NCI-H524 (cell line): ENCODE measurements at regions not wholly inside any gene's neighbourhood (a gene's known extent, or its start where the extent isn't known, plus 50 kb on each side); places are given as distances from the start of the nearest gene placed in this dataset.

Source experiments
- DNase-seq, 2 experiments: peaks; one replicate each; lab custom pipeline; 2025; lab: John Stamatoyannopoulos, UW

DNA sequence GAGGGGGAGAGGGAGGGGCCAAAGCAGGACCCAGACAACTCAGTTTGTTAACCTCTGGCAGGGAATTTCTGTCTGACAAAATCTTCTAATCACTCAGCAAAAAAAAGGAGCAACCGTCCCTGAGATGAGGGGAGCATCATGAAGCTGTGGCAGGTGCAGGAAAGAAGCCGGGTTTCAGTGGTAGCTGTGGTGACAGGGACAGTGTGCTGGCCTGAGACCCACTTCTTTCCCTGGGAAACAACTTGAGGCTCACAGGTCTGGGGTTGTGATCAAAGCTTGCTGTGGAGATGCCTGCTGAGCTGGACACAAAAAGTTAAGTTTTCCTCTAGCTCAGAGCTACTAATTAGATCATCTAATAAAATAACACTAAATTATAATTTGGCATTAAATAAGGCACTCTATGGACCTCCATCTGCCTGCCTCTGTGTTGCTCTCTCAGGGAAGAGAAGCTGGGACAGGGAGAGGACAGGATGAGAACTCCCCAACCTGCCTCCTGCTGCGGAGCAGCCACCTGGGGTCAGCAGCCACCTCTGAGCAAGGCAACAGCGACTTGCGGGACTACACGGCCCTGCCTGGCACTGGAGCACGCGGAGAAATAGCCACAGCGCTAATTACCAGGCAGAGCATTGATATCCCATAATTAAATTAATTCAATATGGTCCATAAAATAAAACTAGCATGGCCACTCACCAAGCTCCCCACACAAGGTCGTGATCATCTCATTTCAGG is 104.6 kb upstream of the TEX51 start:
- DNase-seq: peak; percentile 15 to 55

DNA sequence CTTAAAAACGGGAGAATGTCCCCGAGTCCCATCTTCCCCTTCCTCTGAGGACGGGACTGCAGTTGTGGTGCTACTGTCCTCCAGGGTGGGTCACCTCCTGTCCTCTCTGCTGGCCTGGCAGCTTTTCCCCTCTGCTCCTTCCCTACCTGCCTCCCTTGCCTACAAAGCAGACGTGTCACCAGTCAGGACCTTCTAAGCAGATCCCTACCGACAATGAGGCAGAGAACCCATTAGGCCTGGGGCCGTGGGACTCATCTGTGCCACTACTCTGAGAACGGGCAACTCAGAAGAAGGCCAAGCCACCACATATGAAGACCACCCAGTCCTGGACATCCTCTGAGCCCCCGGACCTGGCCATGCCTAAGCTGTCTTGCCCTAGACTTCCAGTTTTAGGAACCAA is 103.0 kb upstream of the TEX51 start:
- DNase-seq: no peak

DNA sequence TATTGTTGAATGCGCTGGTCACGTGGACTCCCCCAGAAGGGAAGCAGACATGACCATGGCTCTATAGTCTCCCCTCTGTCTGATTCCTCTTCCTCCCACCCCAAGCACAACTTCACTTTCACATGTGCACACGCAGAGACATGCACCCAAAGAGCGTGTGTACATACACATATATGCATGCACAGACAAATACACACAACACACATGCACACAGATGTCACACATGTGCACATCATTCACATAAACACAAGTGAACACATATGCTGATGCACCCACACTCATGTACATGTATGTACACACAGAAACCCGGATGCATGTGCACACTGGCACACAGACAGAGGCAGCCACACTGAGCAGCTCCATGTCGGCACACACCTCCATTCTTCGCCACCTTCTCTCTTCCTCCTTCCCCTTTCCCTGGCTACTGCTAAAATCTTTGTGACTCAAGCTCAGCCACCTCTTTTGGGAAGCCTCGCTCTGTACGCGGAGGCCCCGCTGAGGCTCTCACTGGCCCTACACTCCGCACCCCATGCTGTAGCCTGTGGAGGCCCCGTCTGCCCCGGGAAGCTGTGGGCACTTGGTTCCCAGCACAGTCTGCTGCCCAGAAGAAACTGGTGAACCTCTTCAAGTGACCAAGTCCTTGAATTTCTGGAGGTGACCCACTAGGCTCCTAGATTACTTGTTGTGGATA is 101.6 kb upstream of the TEX51 start:
- no peak for DNase-seq

DNA sequence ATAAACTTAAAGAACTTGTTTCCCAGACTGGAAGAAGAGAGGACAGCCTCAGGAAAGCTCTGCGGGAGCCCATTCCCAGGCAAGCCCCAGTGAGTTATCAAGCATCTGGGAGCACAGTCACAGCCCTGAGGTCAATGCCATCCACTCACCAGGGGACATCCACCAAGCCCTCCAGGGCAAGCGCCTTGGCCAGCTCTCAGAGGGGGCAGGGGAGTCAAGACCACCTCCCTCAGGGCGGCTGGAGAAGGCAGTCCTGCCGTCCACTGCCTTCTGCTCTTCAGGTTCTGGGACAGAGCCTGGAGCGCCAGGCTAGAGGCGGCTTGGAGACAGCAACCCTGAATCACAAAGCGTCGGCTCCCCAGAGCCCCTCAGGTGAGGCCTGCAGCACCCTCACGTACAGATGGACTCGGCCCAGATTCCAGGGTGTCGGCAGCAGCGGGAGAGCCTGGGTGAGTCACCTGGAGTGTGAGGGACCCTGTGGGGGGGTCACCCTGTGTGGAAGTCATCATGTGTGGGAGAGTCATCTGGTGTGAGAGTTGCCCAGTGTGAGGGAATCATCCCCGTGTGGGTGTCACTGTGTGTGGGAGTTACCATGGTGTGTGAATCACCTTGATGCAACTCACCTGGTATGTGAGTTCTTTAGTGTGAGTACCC is 100.9 kb upstream of the TEX51 start:
- no peak for DNase-seq

DNA sequence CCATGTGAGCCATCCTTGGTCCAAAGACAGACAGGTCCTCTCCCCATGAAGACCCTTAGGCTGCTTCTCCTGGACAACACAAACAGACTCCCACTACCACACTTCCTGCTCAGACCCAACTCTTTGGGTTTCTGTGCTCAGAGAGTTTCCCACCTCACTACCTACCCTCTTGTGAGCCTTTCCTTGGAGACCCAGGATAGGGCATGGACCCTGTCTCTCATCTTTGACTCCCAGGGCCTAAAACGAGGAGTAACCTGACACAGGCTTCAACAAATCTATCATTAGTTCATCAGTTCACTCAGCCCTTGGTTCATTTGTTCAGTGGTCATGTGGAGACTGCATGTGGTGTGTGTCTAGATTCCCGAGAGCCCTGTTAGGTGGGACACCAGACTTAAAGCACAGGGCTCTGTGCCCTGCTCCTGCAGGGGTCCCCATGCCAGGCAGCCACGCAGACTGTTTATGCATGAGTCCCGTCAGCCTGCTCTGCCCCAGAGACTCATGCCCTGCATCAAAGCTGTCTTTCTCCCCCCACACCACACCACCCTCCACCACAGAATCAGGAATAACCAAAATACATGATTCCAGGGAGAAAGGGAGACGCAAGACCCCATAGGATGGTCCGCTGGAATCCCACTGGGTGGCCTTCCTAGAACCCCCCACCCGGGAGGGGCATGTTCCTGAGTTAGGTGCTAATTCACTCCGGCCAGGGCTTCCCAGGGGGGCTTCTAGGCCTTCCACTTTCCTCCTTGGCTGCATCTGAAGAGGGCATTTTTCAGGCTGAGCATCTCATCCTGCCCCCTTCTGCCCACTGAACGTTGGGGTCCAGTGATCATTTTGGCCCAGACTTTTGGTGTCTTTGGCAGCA is 100.2 kb upstream of the TEX51 start:
- DNase-seq: no peak

DNA sequence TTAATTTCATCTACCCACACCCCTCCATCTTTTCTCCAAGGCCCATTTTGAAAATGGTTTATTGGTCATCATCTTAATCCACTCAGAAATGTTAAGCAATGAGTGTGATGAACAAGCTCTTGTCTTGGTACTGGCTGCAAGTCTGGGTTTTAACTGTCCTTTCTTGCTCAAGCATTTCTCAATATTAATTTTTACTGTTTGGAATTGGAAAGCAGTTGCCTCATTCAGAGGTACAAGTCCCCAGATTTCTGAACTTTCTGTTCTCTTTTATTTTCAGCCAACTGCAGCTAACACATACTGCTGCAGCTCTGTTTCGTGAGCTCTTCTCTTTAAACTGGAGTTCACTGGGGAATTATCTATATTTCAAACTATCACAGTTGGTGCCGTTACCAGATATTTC is 99.4 kb upstream of the TEX51 start:
- no peak for DNase-seq

DNA sequence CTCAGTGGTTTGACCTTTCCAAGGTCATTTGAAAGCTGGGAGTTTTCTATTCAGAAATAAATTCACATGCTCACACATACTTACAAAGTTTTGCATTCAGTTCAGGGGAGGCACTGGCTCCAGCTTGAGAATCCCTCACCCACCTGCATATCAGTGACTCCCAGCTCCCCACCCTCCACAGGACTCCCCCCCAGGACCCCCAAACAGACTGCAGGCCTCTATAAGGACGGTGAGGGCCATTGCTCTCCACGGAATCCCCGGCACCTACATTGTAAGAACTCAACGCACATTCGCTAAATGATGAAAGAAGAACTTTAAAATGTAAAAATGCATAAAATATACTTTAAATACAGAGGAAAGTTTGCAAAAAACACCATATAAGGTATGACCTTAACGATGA is 97.2 kb upstream of the TEX51 start:
- no peak for DNase-seq

DNA sequence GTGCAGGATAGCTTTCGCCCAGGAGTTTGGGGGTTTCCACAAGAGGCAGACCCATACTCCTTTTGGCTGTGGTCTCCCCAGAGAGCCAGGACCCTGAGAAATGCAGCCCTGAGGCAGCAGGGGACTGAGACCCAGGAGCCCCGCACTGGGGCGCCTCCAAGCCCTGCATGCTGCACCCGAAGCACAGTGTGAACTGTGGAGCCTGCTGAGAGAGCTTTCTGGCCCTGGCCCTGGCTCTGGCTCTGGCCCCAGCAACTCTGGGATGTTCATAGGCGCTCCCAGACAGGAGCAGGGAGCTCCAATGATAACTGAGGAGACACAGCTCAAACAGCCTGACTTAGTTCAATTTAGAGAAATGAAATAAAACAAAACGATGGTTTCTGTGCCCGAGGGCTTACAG is 96.4 kb upstream of the TEX51 start:
- DNase-seq: no peak

DNA sequence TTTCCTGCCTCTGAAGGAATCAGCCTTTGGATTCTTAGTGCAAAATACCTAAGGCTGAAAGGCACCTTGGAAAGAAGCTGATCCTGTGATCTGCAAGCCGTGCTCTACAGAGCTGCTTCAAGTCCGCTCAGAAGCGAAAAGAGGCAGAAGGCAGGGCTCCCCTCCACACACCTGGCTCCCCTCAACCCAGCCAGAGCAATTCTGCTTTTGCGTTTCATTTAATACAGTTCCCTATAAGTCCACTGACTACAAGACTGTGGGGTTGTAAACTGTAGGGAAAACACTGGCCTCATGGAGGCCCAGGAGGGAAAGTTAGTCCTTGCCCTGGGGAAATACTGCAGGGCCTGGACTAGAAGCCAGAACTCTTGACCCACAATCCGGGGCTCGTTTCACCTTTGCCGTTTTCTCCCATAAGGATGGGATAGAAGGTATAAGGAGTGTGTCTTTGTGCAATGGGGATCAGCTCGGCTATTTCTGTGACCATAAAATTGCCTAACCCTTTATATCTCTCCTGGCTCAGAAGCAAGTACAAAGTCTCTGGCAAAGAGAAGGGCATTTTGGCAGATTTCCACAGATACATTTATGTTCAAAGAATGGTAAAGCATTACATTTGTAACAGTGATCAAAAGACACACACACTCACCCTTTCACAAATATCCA is 95.8 kb upstream of the TEX51 start:
- no peak for DNase-seq

DNA sequence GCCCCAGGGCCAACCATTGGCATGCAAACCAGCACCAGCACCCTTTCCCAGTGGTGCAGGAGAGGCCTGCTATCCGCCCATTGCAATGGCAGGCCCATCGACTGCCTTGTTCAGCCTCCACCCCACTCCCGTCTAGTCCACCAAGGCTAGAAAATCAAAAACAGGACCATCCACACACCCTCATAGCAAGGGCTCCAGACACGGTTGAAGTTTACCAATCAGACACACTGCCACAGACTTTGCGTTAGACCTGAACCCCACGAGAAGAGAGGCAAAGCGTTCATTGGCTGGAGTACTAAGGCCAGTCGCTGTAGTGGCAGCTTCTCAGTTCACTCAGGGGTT is 95.3 kb upstream of the TEX51 start:
- no peak for DNase-seq

DNA sequence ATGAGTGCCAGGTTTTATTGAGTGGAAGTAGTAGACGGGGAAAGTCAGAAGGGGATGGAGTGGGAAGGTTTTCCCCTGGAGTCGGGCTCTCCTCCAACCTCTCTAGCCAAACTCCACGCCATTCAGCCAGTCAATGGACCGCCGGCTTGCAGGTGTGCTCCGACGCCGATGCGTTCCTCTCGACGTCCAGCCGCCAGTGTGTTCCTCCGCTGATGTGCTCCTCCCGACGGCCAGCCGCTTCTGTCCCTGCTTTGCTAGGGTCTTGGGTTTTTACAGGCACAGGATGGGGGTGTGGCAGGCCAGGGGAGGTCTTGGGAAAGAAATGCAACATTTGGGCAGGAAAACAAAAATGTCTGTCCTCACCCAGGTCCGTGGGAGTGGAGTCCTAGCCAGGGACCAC is 94.3 kb upstream of the TEX51 start:
- no peak for DNase-seq

DNA sequence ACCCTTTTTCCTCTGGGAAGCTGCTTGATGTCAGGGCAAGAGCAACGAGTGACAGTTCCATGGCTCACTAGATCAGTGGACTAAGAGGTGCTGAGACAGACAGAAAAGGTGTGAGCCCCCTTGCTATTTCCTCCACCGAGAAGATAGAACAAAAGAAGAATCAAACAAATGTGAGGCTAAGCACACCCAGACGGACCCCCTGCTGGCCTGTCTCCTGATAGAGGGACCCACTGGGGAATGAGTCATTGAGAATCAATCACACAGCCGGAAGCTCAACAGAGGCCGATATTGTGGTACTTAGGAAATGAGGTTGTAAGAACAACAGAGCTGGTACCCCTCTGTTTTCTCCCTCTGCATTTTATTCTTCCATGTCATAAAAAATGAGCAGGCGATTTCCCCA is 89.8 kb upstream of the TEX51 start:
- no peak for DNase-seq

DNA sequence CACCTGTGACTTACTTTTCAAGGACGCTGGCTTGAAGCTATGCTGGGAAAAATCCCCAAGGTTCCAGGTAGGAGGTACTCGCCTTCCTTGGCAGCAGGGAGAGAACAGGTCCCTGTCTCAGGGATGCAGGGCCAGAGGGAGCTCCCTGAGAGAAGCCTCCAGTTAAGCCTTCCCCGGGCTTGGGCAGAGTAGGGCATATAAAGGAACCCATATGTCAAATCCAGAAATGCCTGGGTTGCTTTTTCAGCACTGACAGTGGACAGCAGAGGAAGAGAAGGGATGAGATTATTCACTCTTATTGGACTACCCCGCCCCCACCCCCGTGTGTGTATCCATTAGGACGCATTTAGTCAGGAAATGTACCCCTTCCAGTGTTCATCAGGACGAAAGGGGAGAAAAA is 89.3 kb upstream of the TEX51 start:
- no peak for DNase-seq

DNA sequence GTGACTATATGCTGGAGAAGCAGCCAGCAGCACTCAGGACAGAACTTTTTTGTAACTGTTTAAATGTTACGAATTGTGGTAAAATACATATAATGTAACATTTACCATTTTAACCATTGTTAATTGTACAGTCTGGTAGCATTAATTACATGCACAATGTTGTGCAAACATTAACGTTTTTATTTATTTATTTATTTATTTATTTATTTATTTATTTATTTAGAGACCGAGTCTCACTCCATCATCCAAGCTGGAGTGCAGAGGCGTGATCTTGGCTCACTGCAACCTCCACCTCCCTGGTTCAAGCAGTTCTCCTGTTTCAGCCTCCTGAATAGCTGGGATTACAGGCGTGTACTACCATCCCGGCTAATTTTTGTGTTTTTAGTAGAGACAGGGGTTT is 88.7 kb upstream of the TEX51 start:
- DNase-seq: no peak

DNA sequence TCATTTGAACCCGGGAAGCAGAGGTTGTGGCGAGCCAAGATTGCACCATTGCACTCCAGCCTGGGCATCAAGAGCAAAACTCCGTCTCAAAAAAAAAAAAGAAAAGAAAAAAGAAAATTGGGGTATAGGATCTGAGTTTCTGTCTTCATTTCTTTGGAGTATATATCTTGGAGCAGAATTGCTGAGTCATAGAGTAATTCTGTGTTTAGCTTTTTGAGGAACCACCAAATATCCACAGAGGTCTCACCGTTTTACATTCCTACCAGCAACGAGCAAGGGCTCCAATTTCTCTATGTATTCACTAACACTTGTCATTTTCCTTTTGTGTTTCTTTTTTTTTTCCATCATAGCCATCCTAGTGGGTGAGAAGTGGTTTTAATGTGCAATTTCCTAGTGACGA is 87.6 kb upstream of the TEX51 start:
- no peak for DNase-seq

DNA sequence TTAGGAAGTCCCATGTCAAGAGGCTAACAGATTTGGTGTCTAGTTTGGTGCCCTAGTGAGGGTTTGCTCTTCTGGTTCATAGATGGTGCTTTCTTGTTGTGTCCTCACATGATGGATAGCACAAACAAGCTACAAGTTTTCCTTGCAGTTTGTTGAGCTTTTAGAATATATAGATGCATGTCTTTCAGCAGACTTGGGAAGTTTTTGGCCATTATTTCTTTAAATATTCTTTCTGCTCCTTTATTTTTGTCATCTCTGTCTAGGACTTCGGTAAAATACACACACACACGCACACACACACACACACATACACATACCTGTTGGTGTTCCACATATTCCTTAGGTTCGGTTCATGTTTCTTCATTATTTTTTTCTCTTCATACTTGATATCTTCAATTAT is 81.5 kb upstream of the TEX51 start:
- no peak for DNase-seq

DNA sequence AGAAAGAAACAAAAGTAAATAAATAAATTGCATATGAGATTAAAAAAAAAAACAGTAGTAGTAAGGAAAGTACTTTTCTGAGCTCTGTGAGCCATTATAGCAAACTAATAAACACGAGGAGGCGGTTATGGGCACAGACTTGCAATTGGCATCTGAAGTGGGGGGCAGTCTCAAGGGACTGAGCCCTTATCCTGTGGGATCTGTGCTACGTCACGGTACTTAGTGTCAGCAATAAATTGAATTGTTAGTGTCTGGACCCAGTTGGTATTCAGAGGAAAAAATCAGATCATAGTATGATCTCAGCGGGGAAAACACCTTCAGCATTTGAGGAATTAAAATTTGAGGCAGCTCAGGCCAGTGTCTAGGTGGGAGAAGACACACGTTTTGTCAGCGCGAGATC is 76.6 kb upstream of the TEX51 start:
- peak in 1 of 2 experiments; percentile 18 for DNase-seq

DNA sequence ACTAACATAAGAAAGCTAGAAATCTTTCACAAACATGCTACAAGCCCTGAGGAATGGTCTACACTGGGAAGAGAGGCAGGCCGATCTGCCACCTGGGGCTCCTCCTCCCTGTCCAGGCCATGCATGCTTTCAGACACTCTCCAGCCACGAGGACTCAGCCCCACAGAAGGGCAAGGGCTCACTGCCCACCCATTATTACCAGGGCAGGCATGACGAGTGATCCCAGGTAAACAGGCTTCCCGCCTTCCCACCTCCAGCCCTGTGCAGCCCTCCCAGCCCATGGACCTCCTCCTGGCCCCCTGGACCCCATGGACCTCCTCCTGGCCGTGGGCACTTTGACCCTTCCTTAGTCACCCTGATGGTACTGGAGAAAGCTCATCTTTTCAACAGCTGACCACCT is 75.8 kb upstream of the TEX51 start:
- DNase-seq: no peak

DNA sequence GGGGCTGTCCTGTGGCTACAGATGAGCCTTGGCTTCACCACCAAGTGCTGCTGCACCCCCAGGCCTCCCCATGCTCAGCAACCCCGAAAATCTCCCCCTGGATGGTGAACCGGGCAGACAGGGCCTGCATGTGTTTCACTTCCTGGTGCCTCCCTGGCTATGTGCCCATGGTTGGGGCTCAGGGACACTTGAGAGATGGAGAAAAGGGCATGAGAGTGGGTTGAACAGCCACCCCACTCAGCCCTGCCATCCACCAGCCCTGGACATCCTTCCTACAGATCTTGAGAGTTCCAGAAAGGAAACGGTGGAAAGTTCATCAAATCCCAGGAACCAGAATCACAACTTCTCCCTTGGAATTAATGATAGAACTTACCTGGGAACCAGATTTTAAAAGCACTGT is 74.7 kb upstream of the TEX51 start:
- DNase-seq: no peak

DNA sequence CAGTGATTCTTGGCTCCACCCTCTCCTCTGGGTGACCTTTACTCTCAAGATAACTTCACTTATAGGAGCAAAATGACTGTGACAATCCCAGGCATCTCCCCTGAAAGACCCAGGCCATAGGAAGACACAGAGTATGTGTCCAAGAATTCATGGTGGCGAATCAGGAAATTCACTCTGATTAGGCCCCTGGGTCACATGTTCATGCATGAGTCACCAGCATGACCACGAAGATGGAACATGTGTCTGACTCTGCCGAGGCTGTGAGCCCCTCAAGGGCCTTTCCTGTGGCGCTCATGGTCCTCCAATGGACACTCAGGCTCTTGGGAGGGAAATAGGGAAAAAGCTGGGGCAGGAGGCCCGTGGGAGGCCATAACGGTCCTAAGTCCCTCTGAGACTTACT is 74.0 kb upstream of the TEX51 start:
- DNase-seq: no peak

DNA sequence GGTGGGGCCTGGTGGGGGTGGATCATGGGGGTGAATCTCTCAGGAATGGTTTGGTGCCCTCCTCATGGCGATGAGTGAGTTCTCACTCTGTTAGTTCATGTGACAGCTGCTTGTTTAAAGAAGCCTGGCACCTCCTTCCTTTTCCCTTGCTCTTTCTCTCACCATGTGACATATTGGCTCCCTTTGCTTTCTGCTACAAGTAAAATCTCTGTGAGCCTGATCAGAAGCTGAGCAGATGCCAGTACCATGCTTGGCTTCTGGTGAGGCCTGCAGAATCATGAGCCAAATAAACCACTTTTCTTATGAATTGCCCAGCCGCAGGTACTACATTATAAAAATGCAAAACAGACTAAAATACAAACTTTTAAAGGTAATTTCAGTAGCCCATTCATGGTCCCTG is 73.4 kb upstream of the TEX51 start:
- peak in 1 of 2 experiments; percentile 17 for DNase-seq

DNA sequence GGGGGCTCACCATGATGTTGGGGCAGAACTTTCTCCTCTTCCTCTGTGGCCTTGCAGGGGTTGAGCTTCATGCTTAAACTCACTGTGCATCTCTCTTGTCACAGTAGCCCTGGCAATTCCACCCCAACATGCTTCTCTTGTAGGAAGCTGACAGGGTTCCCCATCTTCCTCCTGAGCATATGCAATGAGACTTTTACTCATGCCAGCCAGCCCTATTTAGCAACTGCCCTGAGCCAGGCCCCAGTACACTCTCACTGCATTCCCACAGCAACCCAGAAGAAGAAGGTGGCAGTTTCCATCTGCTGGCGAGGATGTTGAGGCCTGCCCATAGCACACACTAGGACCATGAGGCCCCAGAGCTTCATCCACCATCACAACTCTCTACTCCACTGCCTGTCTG is 72.2 kb upstream of the TEX51 start:
- DNase-seq: no peak
